ENCODE measurements at regions not wholly inside any gene's neighbourhood (a gene's known extent, or its start where the extent isn't known, plus 50 kb on each side); places are given as distances from the start of the nearest gene placed in this dataset.

- TF ChIP-seq, protein P1, sequence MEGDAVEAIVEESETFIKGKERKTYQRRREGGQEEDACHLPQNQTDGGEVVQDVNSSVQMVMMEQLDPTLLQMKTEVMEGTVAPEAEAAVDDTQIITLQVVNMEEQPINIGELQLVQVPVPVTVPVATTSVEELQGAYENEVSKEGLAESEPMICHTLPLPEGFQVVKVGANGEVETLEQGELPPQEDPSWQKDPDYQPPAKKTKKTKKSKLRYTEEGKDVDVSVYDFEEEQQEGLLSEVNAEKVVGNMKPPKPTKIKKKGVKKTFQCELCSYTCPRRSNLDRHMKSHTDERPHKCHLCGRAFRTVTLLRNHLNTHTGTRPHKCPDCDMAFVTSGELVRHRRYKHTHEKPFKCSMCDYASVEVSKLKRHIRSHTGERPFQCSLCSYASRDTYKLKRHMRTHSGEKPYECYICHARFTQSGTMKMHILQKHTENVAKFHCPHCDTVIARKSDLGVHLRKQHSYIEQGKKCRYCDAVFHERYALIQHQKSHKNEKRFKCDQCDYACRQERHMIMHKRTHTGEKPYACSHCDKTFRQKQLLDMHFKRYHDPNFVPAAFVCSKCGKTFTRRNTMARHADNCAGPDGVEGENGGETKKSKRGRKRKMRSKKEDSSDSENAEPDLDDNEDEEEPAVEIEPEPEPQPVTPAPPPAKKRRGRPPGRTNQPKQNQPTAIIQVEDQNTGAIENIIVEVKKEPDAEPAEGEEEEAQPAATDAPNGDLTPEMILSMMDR (IDR thresholded peaks at IDR 0.05; ENCODE audit: low read length, missing control alignments): no peak
- no peak overlapping the region for H3K4me3 ChIP-seq (replicated peaks; ENCODE audit: low read depth, low read length)
- DNase-seq (ENCODE audit: low read depth): no peak
These were observed 186.7 kb upstream of the SLC24A2 start for GRCh38 chr9:19975499-19975898.

- no peak overlapping the region for H3K4me3 ChIP-seq (replicated peaks; ENCODE audit: low read depth, low read length)
- peak; percentile 64 for DNase-seq (ENCODE audit: low read depth)
- TF ChIP-seq, protein P1 (IDR thresholded peaks at IDR 0.05; ENCODE audit: low read length, missing control alignments): no peak
These were observed 180.9 kb upstream of the SLC24A2 start for GRCh38 chr9:19969721-19970120.

DNA sequence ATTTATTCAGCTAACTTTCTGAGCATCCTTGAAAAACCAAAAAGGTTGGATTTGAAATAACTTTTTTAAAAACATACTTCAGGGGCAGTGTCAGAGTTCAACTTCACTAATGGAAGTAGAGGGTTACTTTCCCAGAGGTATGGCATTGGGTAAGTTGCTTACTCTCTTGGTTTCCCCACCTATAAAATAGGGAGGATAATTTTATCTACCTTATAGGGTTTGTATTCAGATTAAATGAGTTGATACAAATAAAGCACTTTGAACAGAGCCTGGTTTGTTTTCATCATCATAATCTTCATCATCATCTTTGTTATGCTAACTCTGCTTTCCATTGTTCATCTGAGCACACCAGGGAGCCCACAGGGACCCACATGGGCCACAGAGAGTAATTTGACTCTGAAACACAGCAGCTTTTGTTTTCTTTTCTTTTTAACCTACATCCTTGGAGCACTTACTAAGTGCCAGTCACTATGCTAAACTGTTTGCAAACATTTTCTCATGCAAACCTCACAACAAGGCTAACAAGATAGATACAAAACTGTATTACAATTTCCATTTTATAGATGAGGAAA is 179.1 kb upstream of the SLC24A2 start:
- H3K4me3 ChIP-seq (replicated peaks; ENCODE audit: low read depth, low read length): no peak overlapping the region
- no peak for DNase-seq (ENCODE audit: low read depth)
- TF ChIP-seq, protein P1 (IDR thresholded peaks at IDR 0.05; ENCODE audit: low read length, missing control alignments): no peak

DNA sequence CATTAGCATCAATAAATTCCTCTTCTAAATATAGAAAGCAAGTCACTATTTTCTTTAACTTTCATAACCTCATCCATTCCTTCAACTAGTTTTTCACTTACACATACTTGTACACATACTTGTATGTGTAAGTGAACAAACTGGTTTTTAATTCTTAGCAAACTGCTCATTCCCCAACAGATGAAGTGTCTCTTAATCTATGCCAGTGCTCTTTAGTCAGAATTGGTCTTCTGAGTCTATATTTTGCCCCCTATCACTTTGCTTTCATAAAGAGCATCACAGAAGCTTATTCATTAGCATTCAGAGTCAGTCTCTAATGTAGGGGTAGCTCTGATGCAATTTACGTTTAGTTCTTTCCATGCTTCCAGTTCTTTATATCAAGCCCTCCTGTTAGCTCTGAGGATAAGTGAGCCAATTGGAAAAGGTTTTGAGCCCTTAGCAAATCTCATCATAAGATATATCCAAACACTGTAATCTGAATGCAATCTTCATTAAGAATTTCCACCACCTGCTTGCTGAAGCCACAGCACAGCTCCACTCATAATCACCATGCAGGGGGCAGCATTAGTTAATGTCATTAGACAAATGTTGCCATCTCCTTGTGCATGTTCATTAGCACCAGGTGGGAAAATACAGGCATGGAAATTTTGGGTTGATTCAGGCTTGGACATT is 178.5 kb upstream of the SLC24A2 start:
- no peak overlapping the region for H3K4me3 ChIP-seq (replicated peaks; ENCODE audit: low read depth, low read length)
- TF ChIP-seq, protein P1 (IDR thresholded peaks at IDR 0.05; ENCODE audit: low read length, missing control alignments): no peak
- DNase-seq (ENCODE audit: low read depth): no peak

- DNase-seq (ENCODE audit: low read depth): peak; percentile 14
- TF ChIP-seq, protein P1 (IDR thresholded peaks at IDR 0.05; ENCODE audit: low read length, missing control alignments): no peak
- no peak overlapping the region for H3K4me3 ChIP-seq (replicated peaks; ENCODE audit: low read depth, low read length)
These were observed 176.5 kb upstream of the SLC24A2 start for GRCh38 chr9:19965336-19965735.

DNA sequence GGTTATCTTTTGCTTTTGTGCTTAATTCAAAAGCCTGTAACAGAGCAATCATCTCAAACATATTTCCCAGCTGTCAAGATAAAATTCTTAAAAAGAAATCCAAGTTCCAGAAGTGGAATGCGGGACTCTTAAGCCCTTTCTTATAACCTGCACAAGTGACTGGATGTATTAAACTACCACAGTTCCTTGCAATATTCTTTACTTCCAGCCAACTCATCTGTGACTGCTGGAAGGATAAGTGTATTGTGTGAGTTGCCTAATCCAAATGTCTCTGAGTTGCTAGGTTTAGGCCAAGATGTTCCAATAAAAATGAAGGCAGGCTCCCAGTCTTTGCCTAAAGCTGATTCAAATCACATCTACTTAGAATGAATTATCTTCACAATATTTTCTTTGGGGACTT is 159.2 kb upstream of the SLC24A2 start:
- DNase-seq (ENCODE audit: low read depth): peak; percentile 24

More for the DNA sequence above, 159.2 kb upstream of the SLC24A2 start:
- H3K4me3 ChIP-seq (replicated peaks; ENCODE audit: low read depth, low read length): no peak overlapping the region
- TF ChIP-seq, protein P1 (IDR thresholded peaks at IDR 0.05; ENCODE audit: low read length, missing control alignments): no peak
